Posterior cingulate gyrus (tissue), 11 donors: ENCODE measurements at regions not wholly inside any gene's neighbourhood (a gene's known extent, or its start where the extent isn't known, plus 50 kb on each side); places are given as distances from the start of the nearest gene placed in this dataset.

Experiments used
- DNase-seq, 10 donors: peaks; one replicate each; pipeline versions ENCODE4 v3.0.0 to v3.0.0-alpha.2; 2020 to 2021; ENCODE audit warnings: mixed read lengths in 3 of 10
- intact Hi-C: fragments of 100-400 bp; cut with DNase I; formaldehyde crosslinking; loops from one replicate; pipeline ENCODE4 v1.15.1; 2023

- no peak for DNase-seq
- intact Hi-C loops = no loop called here
Measured at GRCh38 chr11:70859180-70859579, 393.2 kb downstream of the SHANK2 start.

- intact Hi-C loops = no loop called here
- peak in 1 of 10 donors; percentile 13 for DNase-seq
Measured at GRCh38 chr11:70860888-70861287, 391.5 kb downstream of the SHANK2 start.

- intact Hi-C loops = no loop called here
- DNase-seq = peak in 1 of 10 donors; percentile 7
Measured at GRCh38 chr11:70861559-70861958, 390.8 kb downstream of the SHANK2 start.

GRCh38 chr11:70862093-70862492 is 390.3 kb downstream of the SHANK2 start:
- DNase-seq = peak in 1 of 10 donors; percentile 25
- intact Hi-C loops = no loop called here

- DNase-seq = peak in 1 of 10 donors; percentile 61
- intact Hi-C loops = no loop called here
Measured at GRCh38 chr11:70863186-70863585, 389.2 kb downstream of the SHANK2 start.

- intact Hi-C loops = no loop called here
- DNase-seq = peak in 1 of 10 donors; percentile 60
Measured at GRCh38 chr11:70863993-70864392, 388.4 kb downstream of the SHANK2 start.

GRCh38 chr11:70865356-70865755 is 387.0 kb downstream of the SHANK2 start:
- peak in 1 of 10 donors; percentile 72 for DNase-seq
- intact Hi-C loops = no loop called here

GRCh38 chr11:70866834-70867233 is 385.5 kb downstream of the SHANK2 start:
- intact Hi-C loops = no loop called here
- peak in 1 of 10 donors; percentile 54 for DNase-seq

- intact Hi-C loops = no loop called here
- peak in 1 of 10 donors; percentile 25 for DNase-seq
Measured at GRCh38 chr11:70867281-70868047, 384.9 kb downstream of the SHANK2 start.

- intact Hi-C loops = no loop called here
- peak in 1 of 10 donors; percentile 43 for DNase-seq
Measured at GRCh38 chr11:70868341-70868885, 384.0 kb downstream of the SHANK2 start.

GRCh38 chr11:70869054-70869453 is 383.3 kb downstream of the SHANK2 start:
- intact Hi-C loops = no loop called here
- DNase-seq = no peak

- intact Hi-C loops = no loop called here
- DNase-seq = peak in 2 of 10 donors; percentile 62 to 77
Measured at GRCh38 chr11:70871881-70872280, 380.5 kb downstream of the SHANK2 start.

GRCh38 chr11:70872299-70872698 is 380.1 kb downstream of the SHANK2 start:
- DNase-seq = peak in 2 of 10 donors; percentile 39 to 63
- intact Hi-C loops = no loop called here

- intact Hi-C loops = no loop called here
- peak in 3 of 10 donors; percentile 26 to 86 (median 63) for DNase-seq
Measured at GRCh38 chr11:70872955-70873735, 379.2 kb downstream of the SHANK2 start.

GRCh38 chr11:70873736-70874412 is 378.5 kb downstream of the SHANK2 start:
- intact Hi-C loops = no loop called here
- peak in 3 of 10 donors; percentile 55 to 68 (median 59) for DNase-seq

GRCh38 chr11:70876685-70877084 is 375.7 kb downstream of the SHANK2 start:
- DNase-seq = peak in 3 of 10 donors; percentile 42 to 78 (median 57)
- intact Hi-C loops = no loop called here

GRCh38 chr11:70877151-70877550 is 375.2 kb downstream of the SHANK2 start:
- DNase-seq = peak in 3 of 10 donors; percentile 31 to 61 (median 53)
- intact Hi-C loops = no loop called here

- DNase-seq = peak in 3 of 10 donors; percentile 49 to 67 (median 58)
- intact Hi-C loops = no loop called here
Measured at GRCh38 chr11:70878366-70878765, 374.0 kb downstream of the SHANK2 start.

- intact Hi-C loops = no loop called here
- DNase-seq = peak in 3 of 10 donors; percentile 36 to 67 (median 52)
Measured at GRCh38 chr11:70879601-70880285, 372.6 kb downstream of the SHANK2 start.

GRCh38 chr11:70880416-70880815 is 372.0 kb downstream of the SHANK2 start:
- intact Hi-C loops = no loop called here
- DNase-seq = peak in 2 of 10 donors; percentile 48 to 55
